Activated naive CD4-positive, alpha-beta T cell treated with anti-CD3 and anti-CD28 coated beads for 36 hours (primary cell): ENCODE measurements at regions not wholly inside any gene's neighbourhood (a gene's known extent, or its start where the extent isn't known, plus 50 kb on each side); places are given as distances from the start of the nearest gene placed in this dataset.

Experiments used
- CTCF ChIA-PET: fragments of 350-600 bp; sonication (Branson Sonifier 250); formaldehyde crosslinking; loops from one replicate; lab custom pipeline; 2021; ENCODE audit warnings: antibody characterized with exemption; lab: Charles Lee
- DNase-seq: peaks from one replicate; pipeline ENCODE4 v3.0.0-alpha.2; 2020
- H3K27ac Mint-ChIP-seq: one replicate; pipeline ENCODE4 v1.8.0; 2021; ENCODE audit warnings: mild to moderate bottlenecking, mixed read lengths
- H3K27me3 Mint-ChIP-seq: one replicate; pipeline ENCODE4 v1.8.0; 2021; ENCODE audit warnings: low read depth, mixed read lengths
- H3K36me3 Mint-ChIP-seq: one replicate; pipeline ENCODE4 v1.8.0; 2021; ENCODE audit warnings: low read depth, mixed read lengths
- H3K4me1 Mint-ChIP-seq: one replicate; pipeline ENCODE4 v1.8.0; 2021; ENCODE audit warnings: low read depth, mixed read lengths
- H3K4me3 Mint-ChIP-seq: one replicate; pipeline ENCODE4 v1.8.0; 2021; ENCODE audit warnings: mild to moderate bottlenecking, moderate library complexity, mixed read lengths
- H3K9me3 Mint-ChIP-seq: one replicate; pipeline ENCODE4 v1.8.0; 2021; ENCODE audit warnings: mixed read lengths
- intact Hi-C: fragments of 100-400 bp; cut with micrococcal nuclease; formaldehyde crosslinking; loops from one replicate; pipeline ENCODE4 v1.15.1; 2023

DNA sequence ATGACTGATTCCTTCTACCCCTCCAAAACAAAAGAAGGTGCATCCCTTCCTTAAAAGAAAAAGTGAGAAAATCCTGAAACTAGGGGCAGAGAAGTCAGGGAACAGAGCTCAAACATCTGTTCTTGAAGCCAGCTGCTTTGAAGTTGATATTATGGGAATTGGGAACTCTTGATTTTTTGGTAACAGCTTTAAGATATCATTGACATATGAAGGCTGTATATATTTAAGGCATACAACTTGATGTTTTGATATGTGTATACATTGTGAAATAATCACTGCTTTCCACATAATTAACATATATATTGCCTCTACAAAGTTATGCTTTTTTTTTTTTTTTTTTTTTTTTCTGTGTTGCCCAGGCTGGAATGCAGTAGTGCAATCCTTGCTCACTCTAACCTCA, 117.1 kb downstream of the AKAP11 start:
- H3K4me3 Mint-ChIP-seq: no peak overlapping the region
- H3K4me1 Mint-ChIP-seq: peaks cover 44% of the 10 kb centered on the region
- DNase-seq: no peak
- no peaks in the 10 kb centered on the region for H3K9me3 Mint-ChIP-seq
- no peak overlapping the region for H3K27ac Mint-ChIP-seq
- H3K36me3 Mint-ChIP-seq: peaks cover 1% of the 10 kb centered on the region
- no peaks in the 10 kb centered on the region for H3K27me3 Mint-ChIP-seq
- CTCF ChIA-PET: interaction anchor here (0.9 to 1.3 kb wide), 2 partner anchors 12 to 29 kb away, joined by 3 to 4 read pairs; no protein-coding TSS in a partner anchor
- intact Hi-C loops: no loop called here

DNA sequence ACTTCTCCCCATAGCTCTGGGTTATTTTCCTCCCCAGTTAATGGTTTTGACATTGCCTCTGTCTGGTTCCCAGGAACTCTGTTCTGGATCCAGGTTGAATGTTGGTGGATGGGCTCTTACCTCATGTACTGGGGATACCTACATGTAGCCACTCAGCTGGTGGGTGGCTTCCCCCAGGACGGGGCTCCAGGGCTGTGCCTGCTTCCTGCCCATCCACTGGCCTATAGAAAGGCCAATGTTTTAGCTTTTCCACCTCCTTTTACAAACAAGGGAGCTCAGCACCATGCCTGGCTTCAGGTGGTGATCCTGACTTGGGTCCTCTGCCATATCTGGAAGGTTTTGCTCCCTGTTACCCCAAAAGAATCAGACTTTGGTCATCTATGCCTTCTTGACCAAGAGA, 120.2 kb downstream of the AKAP11 start:
- H3K4me3 Mint-ChIP-seq: no peak overlapping the region
- DNase-seq: no peak
- intact Hi-C loops: loop anchor here (2.0 to 10.0 kb wide), 6 partner anchors 85 to 927 kb away; partner anchors contain the start of genes DGKH and EPSTI1
- H3K27ac Mint-ChIP-seq: peak overlapping the region; percentile 100
- H3K36me3 Mint-ChIP-seq: peaks cover 3% of the 10 kb centered on the region
- CTCF ChIA-PET: interaction anchor here (1.3 to 2.1 kb wide), 6 partner anchors 8 to 58 kb away, joined by 3 to 6 read pairs (median 4); no protein-coding TSS in a partner anchor
- H3K9me3 Mint-ChIP-seq: no peaks in the 10 kb centered on the region
- H3K27me3 Mint-ChIP-seq: no peaks in the 10 kb centered on the region
- H3K4me1 Mint-ChIP-seq: peaks cover 70% of the 10 kb centered on the region

DNA sequence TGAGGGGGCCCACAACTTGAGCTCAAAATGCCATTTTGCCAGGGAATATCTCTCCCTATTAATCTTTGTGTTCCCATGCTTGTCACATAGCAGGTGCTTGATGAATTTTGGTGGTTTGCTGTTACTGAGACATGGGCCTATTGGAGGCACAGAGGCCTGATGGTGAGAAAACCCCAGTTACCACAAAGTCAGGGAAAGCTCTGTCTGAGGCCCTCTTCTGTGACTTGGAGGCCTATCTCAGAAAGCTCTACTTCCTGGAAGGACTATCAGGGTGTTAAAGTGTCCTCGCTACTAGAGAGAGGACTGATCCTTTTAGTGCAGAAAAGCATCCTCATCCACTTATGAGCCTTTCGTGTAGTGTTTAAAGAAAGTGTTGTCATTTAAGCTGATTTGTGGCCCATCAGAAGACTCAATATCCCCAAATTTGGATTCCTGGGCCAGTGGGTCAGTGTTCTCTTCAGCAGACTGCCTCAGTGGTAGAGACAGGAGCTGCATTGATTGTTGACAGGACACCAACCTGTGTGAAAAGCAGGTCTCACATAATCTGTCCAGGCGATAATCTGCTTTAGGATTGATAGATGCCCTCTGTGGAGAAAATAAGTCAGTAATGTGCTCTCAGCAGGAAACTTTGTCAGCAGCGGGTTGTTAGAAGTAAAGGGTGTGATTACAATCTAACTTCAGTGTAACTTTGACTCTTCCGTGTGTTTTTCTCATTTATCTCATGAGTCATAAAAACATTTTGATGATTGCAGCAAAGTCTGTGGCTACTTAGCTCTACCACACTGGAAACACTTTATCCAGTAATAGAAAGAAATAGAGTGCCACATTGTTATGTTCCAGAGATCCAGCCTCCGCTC, 121.0 kb downstream of the AKAP11 start:
- peak; percentile 58 for DNase-seq
- peak overlapping the region; percentile 100 for H3K27ac Mint-ChIP-seq
- H3K36me3 Mint-ChIP-seq: peaks cover 3% of the 10 kb centered on the region
- CTCF ChIA-PET: interaction anchor here (1.1 to 2.1 kb wide), 8 partner anchors 9 to 59 kb away, joined by 3 to 9 read pairs (median 4); no protein-coding TSS in a partner anchor
- intact Hi-C loops: loop anchor here (1.0 to 10.0 kb wide), 10 partner anchors 16 to 928 kb away; partner anchors contain the start of genes DGKH and EPSTI1
- H3K27me3 Mint-ChIP-seq: no peaks in the 10 kb centered on the region
- H3K9me3 Mint-ChIP-seq: no peaks in the 10 kb centered on the region
- peak overlapping the region; percentile 84 for H3K4me3 Mint-ChIP-seq
- H3K4me1 Mint-ChIP-seq: peaks cover 74% of the 10 kb centered on the region

DNA sequence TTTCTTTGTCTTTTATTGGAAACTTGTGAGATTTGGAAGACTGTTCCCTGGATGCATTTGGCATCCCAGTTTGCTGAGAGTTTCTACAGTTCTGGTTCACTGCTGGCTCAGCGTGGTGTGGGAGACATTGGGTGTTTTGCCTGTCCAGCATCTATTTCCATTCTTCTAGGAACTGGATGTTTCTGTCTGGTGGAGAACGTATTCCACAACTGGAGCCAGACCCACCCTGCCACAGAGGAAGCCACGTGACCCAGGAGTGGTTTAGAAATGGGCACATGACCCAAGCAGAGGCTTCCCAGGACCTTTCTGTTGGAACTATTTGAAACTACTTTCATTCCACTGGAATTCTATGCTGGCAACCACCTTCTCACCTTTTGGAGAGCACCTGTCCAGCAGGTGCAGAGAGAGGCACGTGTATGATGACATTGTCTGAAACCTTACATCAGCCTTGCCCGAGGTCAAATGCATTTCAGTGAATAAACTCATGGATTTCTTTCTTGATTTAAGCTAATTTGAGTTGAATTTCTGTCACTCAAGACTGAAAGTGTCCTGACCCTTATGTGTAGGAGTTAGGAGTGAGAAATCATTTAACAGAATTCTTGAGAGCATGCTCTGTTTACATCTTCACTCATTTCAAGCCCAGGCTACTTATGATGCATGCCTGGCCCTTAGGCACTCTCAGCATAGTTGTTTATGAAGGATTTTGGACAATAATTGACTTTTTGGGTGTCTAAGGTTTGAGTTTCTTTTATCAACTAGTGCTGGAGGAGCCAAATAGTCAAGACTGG, 121.8 kb downstream of the AKAP11 start:
- intact Hi-C loops: loop anchor here (1.0 to 10.0 kb wide), 11 partner anchors 12 to 929 kb away; partner anchors contain the start of genes DGKH and EPSTI1
- CTCF ChIA-PET: interaction anchor here (0.9 to 2.1 kb wide), 8 partner anchors 10 to 61 kb away, joined by 3 to 9 read pairs (median 4); no protein-coding TSS in a partner anchor
- Mint-ChIP-seq H3K4me3 (peak overlapping the region; percentile 84), H3K27me3 (no peaks in the 10 kb centered on the region), H3K4me1 (peaks cover 71% of the 10 kb centered on the region), H3K36me3 (peaks cover 3% of the 10 kb centered on the region), H3K27ac (peak overlapping the region; percentile 100), H3K9me3 (no peaks in the 10 kb centered on the region)
- DNase-seq: peak; percentile 36

DNA sequence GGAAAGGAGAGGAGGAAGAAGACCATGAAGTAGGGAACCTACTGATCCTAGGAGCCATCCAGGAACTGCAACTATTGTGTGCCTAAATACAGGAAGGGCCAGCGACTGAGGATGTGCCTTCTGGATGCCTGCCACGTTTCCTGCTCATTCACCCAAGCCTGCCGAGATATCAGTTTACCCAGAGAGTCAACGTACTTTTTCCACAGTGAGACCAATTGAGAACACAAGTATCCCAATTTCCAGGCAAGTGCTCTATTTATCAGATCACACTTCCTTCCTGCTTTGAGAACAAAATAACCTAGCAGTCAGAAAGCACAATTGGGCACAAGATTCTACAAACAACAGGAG, 122.4 kb downstream of the AKAP11 start:
- peaks cover 69% of the 10 kb centered on the region for H3K4me1 Mint-ChIP-seq
- peak overlapping the region; percentile 84 for H3K4me3 Mint-ChIP-seq
- H3K9me3 Mint-ChIP-seq: no peaks in the 10 kb centered on the region
- CTCF ChIA-PET: interaction anchor here (0.9 to 1.8 kb wide), 3 partner anchors 12 to 62 kb away, joined by 3 to 9 read pairs (median 5); no protein-coding TSS in a partner anchor
- intact Hi-C loops: loop anchor here (1.0 to 10.0 kb wide), 6 partner anchors 11 to 930 kb away; partner anchors contain the start of genes DGKH and EPSTI1
- peaks cover 3% of the 10 kb centered on the region for H3K36me3 Mint-ChIP-seq
- peak overlapping the region; percentile 100 for H3K27ac Mint-ChIP-seq
- DNase-seq: no peak
- H3K27me3 Mint-ChIP-seq: no peaks in the 10 kb centered on the region

DNA sequence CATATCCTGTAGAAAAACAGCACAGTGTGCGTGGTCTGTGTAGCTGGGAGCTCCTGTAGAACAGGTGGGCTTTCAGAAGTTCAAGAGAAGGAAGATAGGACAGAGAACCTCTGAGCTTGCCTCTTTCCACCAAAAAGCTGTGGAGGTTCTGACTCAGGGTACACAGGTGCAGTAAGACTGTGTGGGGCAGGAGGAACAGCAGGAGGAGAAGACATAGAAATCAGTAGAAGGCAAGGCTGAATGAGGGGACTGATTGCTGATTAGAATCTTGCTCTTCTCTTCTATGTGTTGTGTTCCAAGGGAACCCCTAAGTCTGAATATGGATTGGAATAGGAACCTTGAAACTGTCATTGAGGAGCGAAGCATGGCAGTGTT, 122.7 kb downstream of the AKAP11 start:
- peak overlapping the region; percentile 100 for H3K27ac Mint-ChIP-seq
- H3K4me3 Mint-ChIP-seq: peak overlapping the region; percentile 84
- DNase-seq: peak; percentile 43
- CTCF ChIA-PET: interaction anchor here (0.6 to 1.0 kb wide), 3 partner anchors 11 to 62 kb away, joined by 3 to 5 read pairs (median 3); no protein-coding TSS in a partner anchor
- intact Hi-C loops: loop anchor here (1.0 to 10.0 kb wide), 6 partner anchors 11 to 930 kb away; partner anchors contain the start of genes DGKH and EPSTI1
- H3K4me1 Mint-ChIP-seq: peaks cover 71% of the 10 kb centered on the region
- peaks cover 7% of the 10 kb centered on the region for H3K36me3 Mint-ChIP-seq
- H3K27me3 Mint-ChIP-seq: no peaks in the 10 kb centered on the region
- H3K9me3 Mint-ChIP-seq: no peaks in the 10 kb centered on the region

DNA sequence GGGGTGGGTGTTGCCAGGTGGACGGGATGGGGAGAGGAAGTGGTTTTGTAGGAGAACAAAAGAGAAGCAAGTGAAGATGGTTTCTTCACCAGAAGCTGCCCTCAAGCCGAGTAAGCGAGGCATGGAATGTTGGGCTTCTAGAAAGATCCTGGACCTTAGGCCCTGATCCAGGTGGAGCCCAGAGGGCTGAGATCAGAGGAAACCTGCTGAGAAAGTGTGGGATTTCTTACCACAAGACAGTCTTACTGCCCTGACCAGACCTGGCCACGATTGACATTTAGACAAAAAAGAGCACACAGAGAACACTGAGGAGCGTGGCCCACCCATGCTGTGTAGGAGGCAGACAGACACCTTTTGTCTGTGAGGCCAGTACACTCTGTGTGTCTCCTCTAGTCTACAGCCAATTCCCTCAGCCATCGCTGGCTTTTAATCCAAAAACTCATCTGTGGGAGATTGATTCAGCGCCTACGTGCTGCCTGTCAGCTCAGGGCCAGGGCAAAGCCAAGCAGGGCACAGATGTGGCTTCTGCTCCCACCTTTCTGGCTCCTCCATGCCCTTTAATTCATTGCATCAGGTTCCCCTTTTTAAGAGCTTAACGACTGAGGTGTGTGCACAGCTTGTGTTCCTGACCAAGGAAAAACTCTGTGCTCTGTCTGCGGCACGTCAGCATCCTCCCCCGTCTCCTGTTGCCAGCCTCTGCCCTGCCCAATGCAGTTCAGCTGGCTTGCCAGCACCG, 123.3 kb downstream of the AKAP11 start:
- Mint-ChIP-seq H3K9me3 (no peaks in the 10 kb centered on the region), H3K27ac (peak overlapping the region; percentile 100)
- peak; percentile 61 for DNase-seq

DNA sequence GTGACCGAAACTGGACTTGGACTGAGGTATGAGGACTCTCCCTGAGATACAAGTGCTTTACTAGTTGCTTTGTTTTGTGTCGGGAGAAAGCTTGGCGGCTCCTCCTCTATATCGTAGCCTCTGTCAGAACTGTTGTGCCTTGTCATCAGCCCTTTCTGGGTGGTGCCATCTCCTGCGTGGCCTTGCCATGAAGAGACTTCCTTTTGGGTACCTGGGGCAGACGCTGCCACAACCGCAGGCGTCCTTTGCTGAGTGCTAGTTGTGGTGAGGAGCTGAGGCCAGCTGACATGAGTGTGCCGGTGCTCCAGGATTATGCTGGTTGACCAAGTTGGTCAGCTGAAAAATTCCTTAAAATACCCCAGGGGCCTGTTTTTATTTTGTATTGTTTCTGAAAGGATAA, 124.5 kb downstream of the AKAP11 start:
- Mint-ChIP-seq H3K36me3 (peaks cover 10% of the 10 kb centered on the region), H3K27me3 (no peaks in the 10 kb centered on the region), H3K9me3 (no peaks in the 10 kb centered on the region), H3K4me1 (peaks cover 80% of the 10 kb centered on the region), H3K27ac (peak overlapping the region; percentile 100), H3K4me3 (peak overlapping the region; percentile 84)
- DNase-seq: peak; percentile 77
- intact Hi-C loops: loop anchor here (10.0 kb wide), 2 partner anchors 352 to 932 kb away; partner anchors contain the start of gene DGKH
- CTCF ChIA-PET: interaction anchor here (1.0 to 2.3 kb wide), 3 partner anchors 10 to 124 kb away, joined by 3 to 8 read pairs (median 3); no protein-coding TSS in a partner anchor

More for the DNA sequence above, 123.3 kb downstream of the AKAP11 start:
- peak overlapping the region; percentile 84 for H3K4me3 Mint-ChIP-seq
- peaks cover 7% of the 10 kb centered on the region for H3K36me3 Mint-ChIP-seq
- H3K27me3 Mint-ChIP-seq: no peaks in the 10 kb centered on the region
- intact Hi-C loops: loop anchor here (10.0 kb wide), 2 partner anchors 350 to 930 kb away; partner anchors contain the start of gene DGKH
- CTCF ChIA-PET: interaction anchor here (0.6 to 2.3 kb wide), 4 partner anchors 11 to 122 kb away, joined by 3 to 8 read pairs (median 3); no protein-coding TSS in a partner anchor
- H3K4me1 Mint-ChIP-seq: peaks cover 73% of the 10 kb centered on the region

DNA sequence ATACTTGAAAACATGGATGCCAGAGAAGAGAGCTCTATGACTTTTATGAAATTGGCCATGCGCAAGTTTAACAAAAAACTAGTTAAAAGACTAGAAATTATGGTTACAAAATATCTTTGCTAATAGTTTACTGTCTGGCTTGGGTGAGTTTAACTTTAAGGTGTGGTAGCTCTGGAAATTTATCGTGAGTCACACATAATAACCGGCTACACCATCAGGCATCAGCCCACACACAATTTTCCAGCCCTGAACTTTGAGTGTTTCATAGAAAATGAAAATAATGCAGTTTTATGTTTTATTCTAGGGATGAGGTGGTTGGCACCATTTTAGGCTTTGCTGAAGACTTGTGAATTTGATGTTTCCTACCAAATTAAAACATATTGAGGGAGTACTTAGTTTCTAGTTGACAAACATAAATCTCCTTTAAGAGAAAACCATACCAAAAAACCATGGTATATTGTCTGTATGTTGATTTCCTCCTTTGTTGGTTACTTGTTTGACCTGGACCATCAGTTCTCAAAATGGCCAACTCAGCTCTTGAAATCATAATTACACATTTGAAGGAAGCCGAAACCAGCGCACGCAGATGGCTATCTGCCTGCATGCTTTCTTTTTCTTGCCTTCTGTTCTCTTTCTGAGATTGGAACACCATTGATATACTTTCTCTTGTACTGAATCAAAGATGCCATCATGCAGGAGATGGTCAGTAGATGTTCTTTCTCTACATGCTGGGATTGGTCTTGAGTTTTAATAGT, 125.1 kb downstream of the AKAP11 start:
- Mint-ChIP-seq H3K27ac (peak overlapping the region; percentile 100), H3K9me3 (no peaks in the 10 kb centered on the region), H3K4me1 (peaks cover 80% of the 10 kb centered on the region), H3K36me3 (peaks cover 10% of the 10 kb centered on the region), H3K4me3 (peak overlapping the region; percentile 84), H3K27me3 (no peaks in the 10 kb centered on the region)
- intact Hi-C loops: loop anchor here (10.0 kb wide), 2 partner anchors 352 to 932 kb away; partner anchors contain the start of gene DGKH
- peak; percentile 43 for DNase-seq
- CTCF ChIA-PET: interaction anchor here (1.3 to 2.3 kb wide), 2 partner anchors 9 to 65 kb away, joined by 3 to 8 read pairs; no protein-coding TSS in a partner anchor

DNA sequence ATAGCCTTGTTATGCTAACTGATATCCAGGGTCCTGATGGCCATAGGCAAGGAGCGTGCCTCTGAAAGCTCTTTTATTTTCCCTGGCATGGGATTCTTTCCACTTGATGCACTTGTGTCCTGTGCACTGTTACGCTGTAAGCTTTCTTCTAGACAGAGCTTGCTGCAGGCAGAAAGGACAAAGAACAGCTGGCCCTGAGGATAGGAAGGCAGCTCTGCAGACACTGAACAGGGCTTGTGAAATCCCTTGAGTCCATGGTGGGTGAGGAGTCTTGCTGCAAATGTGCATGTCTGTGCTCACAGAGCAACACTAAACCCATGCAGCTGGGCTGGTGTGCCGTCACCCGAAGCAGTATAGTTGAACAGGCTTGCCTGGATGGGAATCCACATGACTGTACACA, 126.6 kb downstream of the AKAP11 start:
- Mint-ChIP-seq H3K27me3 (no peaks in the 10 kb centered on the region), H3K36me3 (peaks cover 9% of the 10 kb centered on the region), H3K27ac (no peak overlapping the region), H3K4me1 (peaks cover 70% of the 10 kb centered on the region), H3K9me3 (no peaks in the 10 kb centered on the region), H3K4me3 (no peak overlapping the region)
- intact Hi-C loops: loop anchor here (10.0 kb wide), 2 partner anchors 354 to 934 kb away; partner anchors contain the start of gene DGKH
- DNase-seq: no peak
- CTCF ChIA-PET: no interaction called here
